DMS153 treated with DMSO at 0.1 percent for 48 hours (cell line): ENCODE measurements at regions not wholly inside any gene's neighbourhood (a gene's known extent, or its start where the extent isn't known, plus 50 kb on each side); places are given as distances from the start of the nearest gene placed in this dataset.

Experiments used
- DNase-seq: peaks from one replicate; lab custom pipeline; 2025; ENCODE audit not compliant: unreplicated experiment; lab: John Stamatoyannopoulos, UW

GRCh38 chr2:66940080-66940479 is 457.1 kb upstream of the ETAA1 start:
- no peak for DNase-seq

- no peak for DNase-seq
Observed at GRCh38 chr2:66948234-66948633, 448.9 kb upstream of the ETAA1 start.

- DNase-seq, result no peak
Observed at GRCh38 chr2:66957198-66957597, 439.9 kb upstream of the ETAA1 start.

- no peak for DNase-seq
Observed at GRCh38 chr2:66957677-66958076, 439.5 kb upstream of the ETAA1 start.

GRCh38 chr2:66960161-66960560 is 437.0 kb upstream of the ETAA1 start:
- no peak for DNase-seq

- DNase-seq, result no peak
Observed at GRCh38 chr2:66962716-66963115, 434.4 kb upstream of the ETAA1 start.

GRCh38 chr2:66966631-66967030 is 430.5 kb upstream of the ETAA1 start:
- DNase-seq, result no peak

GRCh38 chr2:66968946-66969345 is 428.2 kb upstream of the ETAA1 start:
- DNase-seq, result no peak

- DNase-seq, result no peak
Observed at GRCh38 chr2:66981074-66981473, 416.1 kb upstream of the ETAA1 start.

- DNase-seq, result no peak
Observed at GRCh38 chr2:66982766-66983165, 414.4 kb upstream of the ETAA1 start.

GRCh38 chr2:66984864-66985263 is 412.3 kb upstream of the ETAA1 start:
- no peak for DNase-seq

GRCh38 chr2:66985906-66986305 is 411.2 kb upstream of the ETAA1 start:
- no peak for DNase-seq

- no peak for DNase-seq
Observed at GRCh38 chr2:66987733-66988132, 409.4 kb upstream of the ETAA1 start.

- DNase-seq, result no peak
Observed at GRCh38 chr2:66994654-66995053, 402.5 kb upstream of the ETAA1 start.

- no peak for DNase-seq
Observed at GRCh38 chr2:66995636-66996035, 401.5 kb upstream of the ETAA1 start.

GRCh38 chr2:67002618-67003371 is 394.3 kb upstream of the ETAA1 start:
- DNase-seq, result no peak

- DNase-seq, result no peak
Observed at GRCh38 chr2:67006373-67006960, 390.7 kb upstream of the ETAA1 start.

- no peak for DNase-seq
Observed at GRCh38 chr2:67008155-67008554, 389.0 kb upstream of the ETAA1 start.

GRCh38 chr2:67012165-67012564 is 385.0 kb upstream of the ETAA1 start:
- no peak for DNase-seq

- no peak for DNase-seq
Observed at GRCh38 chr2:67013821-67014220, 383.3 kb upstream of the ETAA1 start.

- DNase-seq, result no peak
Observed at GRCh38 chr2:67015681-67016080, 381.5 kb upstream of the ETAA1 start.

- no peak for DNase-seq
Observed at GRCh38 chr2:67018301-67018700, 378.8 kb upstream of the ETAA1 start.

GRCh38 chr2:67032076-67032475 is 365.1 kb upstream of the ETAA1 start:
- DNase-seq, result no peak
